ENCODE measurements at regions not wholly inside any gene's neighbourhood (a gene's known extent, or its start where the extent isn't known, plus 50 kb on each side); places are given as distances from the start of the nearest gene placed in this dataset.

GRCh38 chrX:4185086-4185485 is 471.6 kb upstream of the PRKX start:
- TF ChIP-seq, protein P1, sequence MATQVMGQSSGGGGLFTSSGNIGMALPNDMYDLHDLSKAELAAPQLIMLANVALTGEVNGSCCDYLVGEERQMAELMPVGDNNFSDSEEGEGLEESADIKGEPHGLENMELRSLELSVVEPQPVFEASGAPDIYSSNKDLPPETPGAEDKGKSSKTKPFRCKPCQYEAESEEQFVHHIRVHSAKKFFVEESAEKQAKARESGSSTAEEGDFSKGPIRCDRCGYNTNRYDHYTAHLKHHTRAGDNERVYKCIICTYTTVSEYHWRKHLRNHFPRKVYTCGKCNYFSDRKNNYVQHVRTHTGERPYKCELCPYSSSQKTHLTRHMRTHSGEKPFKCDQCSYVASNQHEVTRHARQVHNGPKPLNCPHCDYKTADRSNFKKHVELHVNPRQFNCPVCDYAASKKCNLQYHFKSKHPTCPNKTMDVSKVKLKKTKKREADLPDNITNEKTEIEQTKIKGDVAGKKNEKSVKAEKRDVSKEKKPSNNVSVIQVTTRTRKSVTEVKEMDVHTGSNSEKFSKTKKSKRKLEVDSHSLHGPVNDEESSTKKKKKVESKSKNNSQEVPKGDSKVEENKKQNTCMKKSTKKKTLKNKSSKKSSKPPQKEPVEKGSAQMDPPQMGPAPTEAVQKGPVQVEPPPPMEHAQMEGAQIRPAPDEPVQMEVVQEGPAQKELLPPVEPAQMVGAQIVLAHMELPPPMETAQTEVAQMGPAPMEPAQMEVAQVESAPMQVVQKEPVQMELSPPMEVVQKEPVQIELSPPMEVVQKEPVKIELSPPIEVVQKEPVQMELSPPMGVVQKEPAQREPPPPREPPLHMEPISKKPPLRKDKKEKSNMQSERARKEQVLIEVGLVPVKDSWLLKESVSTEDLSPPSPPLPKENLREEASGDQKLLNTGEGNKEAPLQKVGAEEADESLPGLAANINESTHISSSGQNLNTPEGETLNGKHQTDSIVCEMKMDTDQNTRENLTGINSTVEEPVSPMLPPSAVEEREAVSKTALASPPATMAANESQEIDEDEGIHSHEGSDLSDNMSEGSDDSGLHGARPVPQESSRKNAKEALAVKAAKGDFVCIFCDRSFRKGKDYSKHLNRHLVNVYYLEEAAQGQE (IDR thresholded peaks at IDR 0.05; ENCODE audit: borderline replicate concordance), result no peak
- TF ChIP-seq, protein P2, sequence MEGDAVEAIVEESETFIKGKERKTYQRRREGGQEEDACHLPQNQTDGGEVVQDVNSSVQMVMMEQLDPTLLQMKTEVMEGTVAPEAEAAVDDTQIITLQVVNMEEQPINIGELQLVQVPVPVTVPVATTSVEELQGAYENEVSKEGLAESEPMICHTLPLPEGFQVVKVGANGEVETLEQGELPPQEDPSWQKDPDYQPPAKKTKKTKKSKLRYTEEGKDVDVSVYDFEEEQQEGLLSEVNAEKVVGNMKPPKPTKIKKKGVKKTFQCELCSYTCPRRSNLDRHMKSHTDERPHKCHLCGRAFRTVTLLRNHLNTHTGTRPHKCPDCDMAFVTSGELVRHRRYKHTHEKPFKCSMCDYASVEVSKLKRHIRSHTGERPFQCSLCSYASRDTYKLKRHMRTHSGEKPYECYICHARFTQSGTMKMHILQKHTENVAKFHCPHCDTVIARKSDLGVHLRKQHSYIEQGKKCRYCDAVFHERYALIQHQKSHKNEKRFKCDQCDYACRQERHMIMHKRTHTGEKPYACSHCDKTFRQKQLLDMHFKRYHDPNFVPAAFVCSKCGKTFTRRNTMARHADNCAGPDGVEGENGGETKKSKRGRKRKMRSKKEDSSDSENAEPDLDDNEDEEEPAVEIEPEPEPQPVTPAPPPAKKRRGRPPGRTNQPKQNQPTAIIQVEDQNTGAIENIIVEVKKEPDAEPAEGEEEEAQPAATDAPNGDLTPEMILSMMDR (IDR thresholded peaks at IDR 0.05; ENCODE audit: poor library complexity, severe bottlenecking), result no peak
- no peak for TF ChIP-seq TAF1 (IDR thresholded peaks at IDR 0.05; ENCODE audit: low read depth)

All from neural cell (in vitro differentiated cells).